H9 (cell line): ENCODE measurements at regions not wholly inside any gene's neighbourhood (a gene's known extent, or its start where the extent isn't known, plus 50 kb on each side); places are given as distances from the start of the nearest gene placed in this dataset.

ENCODE experiments used
- DNase-seq: peaks from one replicate; pipeline ENCODE4 v3.0.0-alpha.2; 2017
- H2AFZ ChIP-seq: one replicate; pipeline ENCODE4 v1.6.1; 2013; ENCODE audit warnings: mild to moderate bottlenecking, low read length, control low read depth, moderate library complexity
- H2AK5ac ChIP-seq: 2 replicates; pipeline ENCODE4 v1.6.1; 2013; ENCODE audit warnings: low read length, control low read depth, mixed read lengths; ENCODE audit not compliant: insufficient read length
- H2BK120ac ChIP-seq: one replicate; pipeline ENCODE4 v1.6.1; 2013; ENCODE audit warnings: low read depth, mild to moderate bottlenecking, low read length, control low read depth, inconsistent platforms; ENCODE audit not compliant: poor library complexity, severe bottlenecking
- H2BK12ac ChIP-seq: 2 replicates; pipeline ENCODE4 v1.6.1; 2013; ENCODE audit warnings: low read length, control low read depth, mixed read lengths, low read depth; ENCODE audit not compliant: insufficient read length
- H2BK15ac ChIP-seq: 2 replicates; pipeline ENCODE4 v1.6.1; 2013; ENCODE audit warnings: low read depth, low read length, control low read depth
- H2BK20ac ChIP-seq: one replicate; pipeline ENCODE4 v1.6.1; 2013; ENCODE audit warnings: low read depth, mild to moderate bottlenecking, low read length, control low read depth, inconsistent platforms; ENCODE audit not compliant: poor library complexity, severe bottlenecking
- H2BK5ac ChIP-seq: 2 replicates; pipeline ENCODE4 v1.6.1; 2013; ENCODE audit warnings: low read length, control low read depth, mixed read lengths; ENCODE audit not compliant: insufficient read length
- H3K14ac ChIP-seq: 2 replicates; pipeline ENCODE4 v1.6.1; 2013; ENCODE audit warnings: low read length, control low read depth; ENCODE audit not compliant: insufficient read depth
- H3K18ac ChIP-seq: 2 replicates; pipeline ENCODE4 v1.6.1; 2013; ENCODE audit warnings: low read depth, mild to moderate bottlenecking, mixed read lengths, low read length, control low read depth; ENCODE audit not compliant: insufficient read length
- H3K23ac ChIP-seq: 2 replicates; pipeline ENCODE4 v1.6.1; 2013; ENCODE audit warnings: low read length, control low read depth, mixed read lengths, low read depth; ENCODE audit not compliant: insufficient read length
- H3K23me2 ChIP-seq: 2 replicates; pipeline ENCODE4 v1.6.1; 2013; ENCODE audit warnings: low read depth, mild to moderate bottlenecking, mixed read lengths, low read length, control low read depth; ENCODE audit not compliant: insufficient read length, poor library complexity, severe bottlenecking
- H3K27ac ChIP-seq: 2 replicates; pipeline ENCODE4 v1.5.1; 2013; ENCODE audit warnings: low read length, control low read depth, mixed read lengths, low read depth; ENCODE audit not compliant: insufficient read length
- H3K27me3 ChIP-seq: 2 replicates; pipeline ENCODE4 v1.6.1; 2013; ENCODE audit warnings: low read length, control low read depth, inconsistent platforms; ENCODE audit not compliant: insufficient read depth
- H3K4ac ChIP-seq: 2 replicates; pipeline ENCODE4 v1.6.1; 2013; ENCODE audit warnings: low read depth, mild to moderate bottlenecking, control low read depth, inconsistent platforms, low read length, moderate library complexity
- H3K4me1 ChIP-seq: 2 replicates; pipeline ENCODE4 v1.6.1; 2013; ENCODE audit warnings: low read length, control low read depth, inconsistent platforms; ENCODE audit not compliant: insufficient read depth
- H3K4me2 ChIP-seq: 2 replicates; pipeline ENCODE4 v1.6.1; 2013; ENCODE audit warnings: low read length, control low read depth, mixed read lengths; ENCODE audit not compliant: insufficient read length, insufficient read depth
- H3K56ac ChIP-seq: 2 replicates; pipeline ENCODE4 v1.6.1; 2013; ENCODE audit warnings: low read depth, mild to moderate bottlenecking, mixed read lengths, low read length, control low read depth; ENCODE audit not compliant: insufficient read length
- H3K79me1 ChIP-seq: 2 replicates; pipeline ENCODE4 v1.6.1; 2013; ENCODE audit warnings: low read depth, mild to moderate bottlenecking, moderate library complexity, low read length, control low read depth, inconsistent platforms; ENCODE audit not compliant: insufficient read depth, poor library complexity, severe bottlenecking
- H3K79me2 ChIP-seq: 2 replicates; pipeline ENCODE4 v1.6.1; 2013; ENCODE audit warnings: low read length, control low read depth, inconsistent platforms; ENCODE audit not compliant: insufficient read depth
- H3K9ac ChIP-seq: 2 replicates; pipeline ENCODE4 v1.6.1; 2013; ENCODE audit warnings: low read length, control low read depth, mixed read lengths; ENCODE audit not compliant: insufficient read length; ENCODE audit errors: extremely low read depth
- H3K9me3 ChIP-seq: one replicate; pipeline ENCODE4 v1.6.1; 2013; ENCODE audit warnings: low read depth, low read length, inconsistent platforms; ENCODE audit not compliant: control insufficient read depth
- H3T11ph ChIP-seq: one replicate; pipeline ENCODE4 v1.6.1; 2013; ENCODE audit warnings: mild to moderate bottlenecking, low read length, control low read depth, inconsistent platforms
- H4K20me1 ChIP-seq: one replicate; pipeline ENCODE4 v1.6.1; 2013; ENCODE audit not compliant: control insufficient read depth, insufficient read length, insufficient read depth
- H4K5ac ChIP-seq: 2 replicates; pipeline ENCODE4 v1.6.1; 2013; ENCODE audit warnings: low read depth, mild to moderate bottlenecking, mixed read lengths, low read length, control low read depth; ENCODE audit not compliant: insufficient read length
- H4K8ac ChIP-seq: replicated peaks from 2 replicates; pipeline ENCODE4 v1.6.1; 2013; ENCODE audit warnings: low read length, control low read depth, mixed read lengths, low read depth; ENCODE audit not compliant: insufficient read length
- H4K91ac ChIP-seq: 2 replicates; pipeline ENCODE4 v1.6.1; 2013; ENCODE audit warnings: low read depth, mild to moderate bottlenecking, moderate library complexity, mixed read lengths, low read length, control low read depth; ENCODE audit not compliant: insufficient read length
- H3K27ac Mint-ChIP-seq, 3 experiments: 2 replicates in 2 of 3; 3 replicates in 1 of 3; pipeline ENCODE4 v1.8.0; 2020 to 2021; ENCODE audit warnings: mixed read lengths in 3 of 3, mild to moderate bottlenecking in 1 of 3, moderate library complexity in 1 of 3
- H3K27me3 Mint-ChIP-seq: 2 replicates; pipeline ENCODE4 v1.8.0; 2021; ENCODE audit warnings: low read depth, mild to moderate bottlenecking, moderate library complexity, mixed read lengths
- H3K36me3 Mint-ChIP-seq, 3 experiments: 2 replicates in 2 of 3; 3 replicates in 1 of 3; pipeline ENCODE4 v1.8.0; 2020 to 2021; ENCODE audit warnings: low read depth in 3 of 3, mixed read lengths in 3 of 3; ENCODE audit not compliant: insufficient read depth in 1 of 3
- H3K4me1 Mint-ChIP-seq, 2 experiments: 2 replicates each; pipeline ENCODE4 v1.8.0; 2020; ENCODE audit warnings: mixed read lengths in 2 of 2
- H3K4me3 Mint-ChIP-seq, 2 experiments: 2 replicates in 1 of 2; 3 replicates in 1 of 2; pipeline ENCODE4 v1.8.0; 2020 to 2021; ENCODE audit warnings: mild to moderate bottlenecking in 2 of 2, mixed read lengths in 2 of 2, moderate library complexity in 1 of 2
- H3K9me3 Mint-ChIP-seq, 2 experiments: 2 replicates in 1 of 2; 3 replicates in 1 of 2; pipeline ENCODE4 v1.8.0; 2020; ENCODE audit warnings: mild to moderate bottlenecking in 2 of 2, mixed read lengths in 2 of 2, moderate library complexity in 1 of 2
- WGBS: extraction: QIAGEN DNeasy Blood & Tissue Kit; methylation state at CpG from one replicate; pipeline ENCODE4 v1.1.7; 2013; ENCODE audit warnings: missing lambda C conversion rate, low lambda C conversion rate, mixed read lengths; ENCODE audit not compliant: insufficient read length; ENCODE audit errors: extremely low coverage; 5-methylcytosine and 5-hydroxymethylcytosine counted together
- TF ChIP-seq, protein P1 (sequence below): fragments of 200-600 bp; sonication (generic); conservative IDR thresholded peaks from 3 replicates; pipeline ENCODE4 v1.8.0; 2021; ENCODE audit warnings: antibody characterized with exemption, mild to moderate bottlenecking

GRCh38 chr2:198279026-198279425 is 474.6 kb downstream of the PLCL1 start:
- Mint-ChIP-seq H3K27me3 (no peaks in the 10 kb centered on the region; the same call in 1 of the 2 replicates), H3K9me3 (no peaks in the 10 kb centered on the region), H3K36me3 (no peaks in the 10 kb centered on the region), H3K4me3 (no peak overlapping the region), H3K4me1 (no peaks in the 10 kb centered on the region), H3K27ac (no peak overlapping the region)
- TF ChIP-seq, protein P1, sequence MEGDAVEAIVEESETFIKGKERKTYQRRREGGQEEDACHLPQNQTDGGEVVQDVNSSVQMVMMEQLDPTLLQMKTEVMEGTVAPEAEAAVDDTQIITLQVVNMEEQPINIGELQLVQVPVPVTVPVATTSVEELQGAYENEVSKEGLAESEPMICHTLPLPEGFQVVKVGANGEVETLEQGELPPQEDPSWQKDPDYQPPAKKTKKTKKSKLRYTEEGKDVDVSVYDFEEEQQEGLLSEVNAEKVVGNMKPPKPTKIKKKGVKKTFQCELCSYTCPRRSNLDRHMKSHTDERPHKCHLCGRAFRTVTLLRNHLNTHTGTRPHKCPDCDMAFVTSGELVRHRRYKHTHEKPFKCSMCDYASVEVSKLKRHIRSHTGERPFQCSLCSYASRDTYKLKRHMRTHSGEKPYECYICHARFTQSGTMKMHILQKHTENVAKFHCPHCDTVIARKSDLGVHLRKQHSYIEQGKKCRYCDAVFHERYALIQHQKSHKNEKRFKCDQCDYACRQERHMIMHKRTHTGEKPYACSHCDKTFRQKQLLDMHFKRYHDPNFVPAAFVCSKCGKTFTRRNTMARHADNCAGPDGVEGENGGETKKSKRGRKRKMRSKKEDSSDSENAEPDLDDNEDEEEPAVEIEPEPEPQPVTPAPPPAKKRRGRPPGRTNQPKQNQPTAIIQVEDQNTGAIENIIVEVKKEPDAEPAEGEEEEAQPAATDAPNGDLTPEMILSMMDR = no peak
- Histone ChIP-seq H3K14ac (no peak overlapping the region), H2AK5ac (no peak overlapping the region), H3K4ac (no peak overlapping the region), H3K9ac (no peak overlapping the region), H4K20me1 (no peaks in the 10 kb centered on the region), H3K4me1 (no peaks in the 10 kb centered on the region), H3K79me2 (no peaks in the 10 kb centered on the region), H2BK12ac (no peak overlapping the region), H3T11ph (no peak overlapping the region), H3K9me3 (no peaks in the 10 kb centered on the region), H3K27ac (no peak overlapping the region), H2BK120ac (no peak overlapping the region), H2BK20ac (no peak overlapping the region), H3K56ac (no peak overlapping the region), H4K8ac (no peak overlapping the region), H4K91ac (no peak overlapping the region), H3K23me2 (no peaks in the 10 kb centered on the region), H2AFZ (no peak overlapping the region), H3K27me3 (no peaks in the 10 kb centered on the region), H2BK15ac (no peak overlapping the region), H2BK5ac (no peak overlapping the region), H4K5ac (no peak overlapping the region), H3K18ac (no peak overlapping the region), H3K23ac (no peak overlapping the region), H3K4me2 (no peak overlapping the region), H3K79me1 (no peaks in the 10 kb centered on the region)
- no peak for DNase-seq
- no CpG with 5 or more reads among the region's 5 CpGs for WGBS
